HEK293T (cell line): ENCODE measurements at regions not wholly inside any gene's neighbourhood (a gene's known extent, or its start where the extent isn't known, plus 50 kb on each side); places are given as distances from the start of the nearest gene placed in this dataset.

ENCODE experiments used
- CTCF ChIA-PET: fragments of 350-600 bp; formaldehyde crosslinking; extraction: SDS; loops from one replicate; lab custom pipeline; 2021; ENCODE audit warnings: antibody characterized with exemption, inconsistent platforms; lab: Yijun Ruan, JAX
- POLR2A ChIA-PET: fragments of 350-600 bp; formaldehyde crosslinking; extraction: SDS; loops from one replicate; lab custom pipeline; 2020; ENCODE audit warnings: antibody characterized with exemption, inconsistent platforms; lab: Yijun Ruan, JAX
- DNase-seq: peaks from one replicate; pipeline ENCODE4 v3.0.0; 2012; ENCODE audit warnings: mixed read lengths; ENCODE audit errors: extremely low spot score
- ARNT ChIP-seq: fragments of 450-650 bp; IDR thresholded peaks from 2 replicates; pipeline ENCODE4 v1.6.1; 2017; ENCODE audit warnings: mild to moderate bottlenecking
- BHLHE40 ChIP-seq: fragments of 450-650 bp; IDR thresholded peaks from 2 replicates; pipeline ENCODE4 v1.6.1; 2016; ENCODE audit warnings: mild to moderate bottlenecking, moderate library complexity, borderline replicate concordance
- CTBP1 ChIP-seq: fragments of 450-650 bp; IDR thresholded peaks from 2 replicates; pipeline ENCODE4 v1.6.1; 2016; ENCODE audit warnings: borderline replicate concordance
- ELF4 ChIP-seq: fragments of 450-650 bp; IDR thresholded peaks from 2 replicates; pipeline ENCODE4 v1.6.1; 2017; ENCODE audit warnings: antibody characterized with exemption
- FOXA1 ChIP-seq: fragments of 450-650 bp; IDR thresholded peaks from 2 replicates; pipeline ENCODE4 v1.6.1; 2016; ENCODE audit warnings: mild to moderate bottlenecking
- FOXK2 ChIP-seq: fragments of 450-650 bp; IDR thresholded peaks from 2 replicates; pipeline ENCODE4 v1.6.1; 2016; ENCODE audit warnings: mild to moderate bottlenecking
- FOXM1 ChIP-seq: fragments of 450-650 bp; IDR thresholded peaks from 2 replicates; pipeline ENCODE4 v1.6.1; 2017; ENCODE audit warnings: mild to moderate bottlenecking, borderline replicate concordance
- HDGF ChIP-seq: fragments of 450-650 bp; IDR thresholded peaks from 2 replicates; pipeline ENCODE4 v1.6.1; 2017; ENCODE audit warnings: antibody characterized with exemption, borderline replicate concordance
- L3MBTL2 ChIP-seq: fragments of 450-650 bp; conservative IDR thresholded peaks from 2 replicates; pipeline ENCODE4 v1.6.1; 2016; ENCODE audit warnings: mild to moderate bottlenecking
- LEF1 ChIP-seq: fragments of 450-650 bp; IDR thresholded peaks from 2 replicates; pipeline ENCODE4 v1.6.1; 2017; ENCODE audit warnings: mild to moderate bottlenecking, borderline replicate concordance
- NFRKB ChIP-seq: fragments of 450-650 bp; IDR thresholded peaks from 2 replicates; pipeline ENCODE4 v1.6.1; 2016; ENCODE audit warnings: mild to moderate bottlenecking, moderate library complexity
- SP1 ChIP-seq: fragments of 450-650 bp; IDR thresholded peaks from 2 replicates; pipeline ENCODE4 v1.6.1; 2017
- SUZ12 ChIP-seq: fragments of 450-650 bp; IDR thresholded peaks from 2 replicates; pipeline ENCODE4 v1.6.1; 2016; ENCODE audit warnings: mild to moderate bottlenecking
- TARDBP ChIP-seq: fragments of 450-650 bp; IDR thresholded peaks from 2 replicates; pipeline ENCODE4 v1.6.1; 2016
- ZNF384 ChIP-seq: fragments of 450-650 bp; IDR thresholded peaks from 2 replicates; pipeline ENCODE4 v1.6.1; 2016
- TF ChIP-seq, protein P1 (sequence below): fragments of 450-650 bp; IDR thresholded peaks from 2 replicates; pipeline ENCODE4 v1.6.1; 2016

DNA sequence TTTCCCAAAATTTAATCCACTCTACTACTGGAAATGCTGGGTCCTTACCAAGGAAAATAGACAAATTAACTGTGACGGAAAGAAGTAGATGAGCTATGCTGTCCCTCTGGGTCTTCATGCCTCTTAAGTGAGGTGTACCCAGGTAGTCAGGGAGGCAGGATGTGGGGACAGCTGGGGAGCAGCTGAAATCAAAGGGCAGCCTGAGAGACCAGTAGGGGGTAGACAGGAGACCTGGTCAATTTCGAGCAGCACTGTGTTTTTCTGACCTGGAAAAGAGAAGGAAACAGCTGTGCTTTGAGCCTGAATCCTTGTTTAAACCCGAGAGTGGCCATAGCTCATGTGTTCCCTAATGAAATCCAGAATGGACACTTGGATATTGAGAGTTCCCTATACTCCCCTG lies 587.3 kb downstream of the EFNB2 start:
- ChIA-PET CTCF (no interaction called here), POLR2A (no interaction called here)
- TF ChIP-seq FOXK2 (no peak), NFRKB (no peak), SUZ12 (no peak), HDGF (no peak), CTBP1 (no peak), L3MBTL2 (no peak), ARNT (no peak), ZNF384 (no peak), ELF4 (no peak)
- TF ChIP-seq, protein P1, sequence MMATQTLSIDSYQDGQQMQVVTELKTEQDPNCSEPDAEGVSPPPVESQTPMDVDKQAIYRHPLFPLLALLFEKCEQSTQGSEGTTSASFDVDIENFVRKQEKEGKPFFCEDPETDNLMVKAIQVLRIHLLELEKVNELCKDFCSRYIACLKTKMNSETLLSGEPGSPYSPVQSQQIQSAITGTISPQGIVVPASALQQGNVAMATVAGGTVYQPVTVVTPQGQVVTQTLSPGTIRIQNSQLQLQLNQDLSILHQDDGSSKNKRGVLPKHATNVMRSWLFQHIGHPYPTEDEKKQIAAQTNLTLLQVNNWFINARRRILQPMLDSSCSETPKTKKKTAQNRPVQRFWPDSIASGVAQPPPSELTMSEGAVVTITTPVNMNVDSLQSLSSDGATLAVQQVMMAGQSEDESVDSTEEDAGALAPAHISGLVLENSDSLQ: no peak
- no peak for DNase-seq

DNA sequence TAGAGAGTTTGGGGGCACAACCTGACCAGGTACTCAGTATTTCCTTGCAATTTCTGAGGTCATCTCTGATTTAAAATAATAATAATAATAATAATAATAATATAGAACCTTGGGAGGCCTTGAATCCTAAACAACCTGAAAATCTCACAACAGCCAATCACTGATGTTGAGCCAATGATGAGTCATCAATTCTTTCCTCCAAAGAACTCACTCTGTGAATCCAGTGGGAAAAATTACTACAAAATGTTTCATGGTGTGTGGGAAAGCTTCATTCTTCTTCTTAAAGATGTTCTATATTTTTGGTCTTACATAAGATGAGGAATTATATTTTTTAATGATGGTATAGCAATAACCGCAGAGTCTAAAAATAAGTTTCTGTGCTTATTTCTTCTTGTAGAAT lies 594.6 kb downstream of the EFNB2 start:
- DNase-seq: no peak
- POLR2A ChIA-PET: no interaction called here
- TF ChIP-seq L3MBTL2 (no peak), NFRKB (no peak), HDGF (no peak), FOXA1 (no peak), SP1 (no peak)
- TF ChIP-seq, protein P1: no peak
- CTCF ChIA-PET: interaction anchor here (0.7 kb wide), 1 partner anchor 1306 kb away, joined by 4 read pairs; no protein-coding TSS in a partner anchor

GRCh38 chr13:105937451-105937850 lies 598.0 kb downstream of the EFNB2 start:
- no peak for TF ChIP-seq NFRKB
- TF ChIP-seq LEF1: no peak
- TF ChIP-seq TARDBP: no peak
- TF ChIP-seq CTBP1: no peak
- no peak for TF ChIP-seq SP1
- DNase-seq: no peak
- CTCF ChIA-PET: no interaction called here
- POLR2A ChIA-PET: no interaction called here

DNA sequence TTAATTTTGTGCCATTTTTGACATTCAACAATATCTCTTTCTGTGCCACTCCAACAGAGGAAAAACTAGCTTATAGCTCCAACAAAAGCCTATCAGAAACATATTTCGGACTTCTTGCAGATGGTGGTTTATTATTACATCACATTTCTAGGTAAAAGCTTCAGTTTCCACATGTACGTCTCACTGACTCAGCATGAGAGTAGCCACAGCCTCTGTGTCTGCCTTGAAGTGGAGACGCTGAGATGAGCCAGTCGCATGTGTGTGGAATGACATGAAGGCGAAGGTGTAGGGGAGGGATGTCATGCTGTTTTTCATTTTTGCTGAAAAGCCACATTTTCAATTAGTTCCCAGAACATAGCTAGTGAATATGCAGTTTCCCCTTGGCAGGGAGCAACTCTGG lies 598.6 kb downstream of the EFNB2 start:
- ChIA-PET CTCF (no interaction called here), POLR2A (no interaction called here)

DNA sequence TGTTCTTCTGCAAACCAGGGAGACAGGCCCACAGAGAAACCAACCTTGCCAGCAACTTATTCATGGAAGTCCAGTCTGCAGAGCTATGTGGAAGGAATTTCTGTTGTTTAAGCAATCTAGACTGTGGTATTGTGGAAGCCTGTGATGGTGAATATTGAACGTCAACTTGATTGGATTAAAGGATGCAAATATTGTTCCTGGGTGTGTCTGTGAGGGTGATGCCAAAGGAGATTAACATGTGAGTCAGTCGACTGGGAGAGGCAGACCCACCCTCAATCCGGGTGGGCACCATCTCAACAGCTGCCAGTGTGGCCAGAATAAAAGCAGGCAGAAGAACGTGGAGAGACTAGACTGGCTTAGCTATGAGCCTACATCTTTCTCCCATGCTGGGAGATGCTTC lies 606.0 kb downstream of the EFNB2 start:
- no peak for DNase-seq
- TF ChIP-seq FOXM1: no peak
- TF ChIP-seq, protein P1: no peak
- no peak for TF ChIP-seq TARDBP
- no peak for TF ChIP-seq L3MBTL2
- TF ChIP-seq ARNT: no peak
- TF ChIP-seq BHLHE40: no peak
- no peak for TF ChIP-seq ELF4
- no peak for TF ChIP-seq HDGF
- no peak for TF ChIP-seq SP1
- no peak for TF ChIP-seq FOXA1
- no peak for TF ChIP-seq ZNF384
- TF ChIP-seq FOXK2: no peak
- TF ChIP-seq SUZ12: no peak
- TF ChIP-seq CTBP1: no peak
- TF ChIP-seq LEF1: no peak
- POLR2A ChIA-PET: no interaction called here
- CTCF ChIA-PET: no interaction called here

More for the DNA sequence above, 598.6 kb downstream of the EFNB2 start:
- no peak for DNase-seq
- TF ChIP-seq, protein P1: no peak
- TF ChIP-seq FOXM1 (no peak), FOXK2 (no peak), ARNT (no peak), ZNF384 (no peak)

DNA sequence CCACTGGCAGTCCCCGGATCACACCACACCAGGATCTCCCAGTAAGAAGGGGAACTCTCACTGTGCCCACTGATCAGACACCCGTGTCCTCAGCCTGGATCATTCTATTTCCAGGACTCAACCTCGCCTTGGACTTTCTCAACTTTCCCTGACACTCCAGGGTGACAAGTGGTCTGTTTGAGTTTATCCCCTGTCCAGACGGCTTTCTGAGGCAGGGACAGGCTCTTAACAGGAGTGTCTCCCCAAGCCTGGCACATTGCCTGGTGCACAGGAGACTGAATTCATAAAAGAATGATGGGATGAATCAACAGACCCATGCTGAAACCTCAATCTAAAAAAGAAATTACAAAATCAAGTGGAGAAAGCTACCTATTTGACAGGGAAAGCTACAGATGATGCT lies 606.6 kb downstream of the EFNB2 start:
- ChIA-PET POLR2A (no interaction called here), CTCF (no interaction called here)
- no peak for DNase-seq
- TF ChIP-seq L3MBTL2: no peak
- TF ChIP-seq FOXK2: no peak
- TF ChIP-seq FOXA1: no peak
- no peak for TF ChIP-seq BHLHE40
- TF ChIP-seq ZNF384: no peak
- no peak for TF ChIP-seq SUZ12
- TF ChIP-seq ELF4: no peak
- no peak for TF ChIP-seq TARDBP
- TF ChIP-seq SP1: no peak

DNA sequence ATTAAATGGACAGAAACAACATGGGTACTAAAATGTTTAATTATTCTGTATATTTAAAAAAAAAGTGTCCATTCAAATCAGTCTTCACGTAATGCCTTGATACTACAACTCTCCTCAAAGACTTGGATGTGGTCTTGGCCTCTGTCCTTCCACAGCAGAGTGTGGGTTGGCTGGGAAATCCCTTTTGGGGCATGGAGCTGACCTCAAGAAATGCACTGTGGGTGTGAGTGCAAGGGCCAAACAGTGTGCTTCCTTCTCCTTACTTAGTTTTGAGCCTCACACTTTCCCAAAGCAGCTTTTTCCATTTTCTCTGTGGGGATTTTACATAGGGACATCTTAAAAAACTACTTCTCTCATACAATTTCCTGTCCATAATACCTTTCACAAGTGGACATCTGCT lies 607.4 kb downstream of the EFNB2 start:
- CTCF ChIA-PET: no interaction called here

More for the DNA sequence above, 607.4 kb downstream of the EFNB2 start:
- DNase-seq: no peak
- POLR2A ChIA-PET: no interaction called here
- no peak for TF ChIP-seq L3MBTL2
- no peak for TF ChIP-seq SUZ12
- TF ChIP-seq HDGF: no peak
